HG03378 (cell line): ENCODE measurements at regions not wholly inside any gene's neighbourhood (a gene's known extent, or its start where the extent isn't known, plus 50 kb on each side); places are given as distances from the start of the nearest gene placed in this dataset.
"Not testable (repeated sequence)": the region's sequence is repeated elsewhere in the genome, so short reads cannot be mapped to it uniquely, and the experiment has no call there.

Experiments
- ATAC-seq: cut with Tn5 transposase; IDR thresholded peaks from one replicate; pipeline ENCODE4 v1.9.1; 2021; ENCODE audit warnings: mild to moderate bottlenecking, moderate library complexity; ENCODE audit not compliant: unreplicated experiment

GRCh38 chr16:33710696-33711087, 251.3 kb downstream of the TP53TG3F start:
- ATAC-seq, result not testable (repeated sequence)

- not testable (repeated sequence) for ATAC-seq
These were observed 252.2 kb downstream of the TP53TG3F start for GRCh38 chr16:33711616-33712015.

- not testable (repeated sequence) for ATAC-seq
These were observed 252.9 kb downstream of the TP53TG3F start for GRCh38 chr16:33712308-33712707.

GRCh38 chr16:33712851-33713709, 253.7 kb downstream of the TP53TG3F start:
- ATAC-seq, result not testable (repeated sequence)

- not testable (repeated sequence) for ATAC-seq
These were observed 254.5 kb downstream of the TP53TG3F start for GRCh38 chr16:33713710-33714538.

- not testable (repeated sequence) for ATAC-seq
These were observed 271.8 kb downstream of the TP53TG3F start for GRCh38 chr16:33731167-33731566.

- ATAC-seq, result not testable (repeated sequence)
These were observed 275.2 kb downstream of the TP53TG3F start for GRCh38 chr16:33734650-33735049.

GRCh38 chr16:33766869-33767765, 307.7 kb downstream of the TP53TG3F start:
- ATAC-seq, result not testable (repeated sequence)

- ATAC-seq, result not testable (repeated sequence)
These were observed 309.3 kb downstream of the TP53TG3F start for GRCh38 chr16:33768710-33769109.

GRCh38 chr16:33769180-33769846, 309.9 kb downstream of the TP53TG3F start:
- ATAC-seq, result not testable (repeated sequence)

GRCh38 chr16:33770478-33770877, 311.1 kb downstream of the TP53TG3F start:
- ATAC-seq, result not testable (repeated sequence)

GRCh38 chr16:33771211-33771610, 311.8 kb downstream of the TP53TG3F start:
- not testable (repeated sequence) for ATAC-seq

GRCh38 chr16:33773966-33774365, 314.6 kb downstream of the TP53TG3F start:
- ATAC-seq, result not testable (repeated sequence)

- ATAC-seq, result not testable (repeated sequence)
These were observed 315.3 kb downstream of the TP53TG3F start for GRCh38 chr16:33774724-33775123.

- not testable (repeated sequence) for ATAC-seq
These were observed 357.0 kb downstream of the TP53TG3F start for GRCh38 chr16:33816328-33816944.

GRCh38 chr16:33824736-33825135, 365.3 kb downstream of the TP53TG3F start:
- ATAC-seq, result not testable (repeated sequence)

GRCh38 chr16:33827522-33827921, 368.1 kb downstream of the TP53TG3F start:
- ATAC-seq, result not testable (repeated sequence)

GRCh38 chr16:33839157-33839556, 379.7 kb downstream of the TP53TG3F start:
- ATAC-seq, result not testable (repeated sequence)

- ATAC-seq, result not testable (repeated sequence)
These were observed 385.1 kb downstream of the TP53TG3F start for GRCh38 chr16:33844533-33844932.
